GM11168 (cell line): ENCODE measurements at regions not wholly inside any gene's neighbourhood (a gene's known extent, or its start where the extent isn't known, plus 50 kb on each side); places are given as distances from the start of the nearest gene placed in this dataset.

ENCODE experiments used
- in situ Hi-C: fragments of 300-500 bp; cut with MboI; formaldehyde crosslinking; loops from one replicate; pipeline ENCODE4 v1.12.0; 2022; ENCODE audit warnings: low sequenced_read_pairs; ENCODE audit not compliant: unreplicated experiment

GRCh38 chr5:103435136-103435889 lies 127.3 kb downstream of the NUDT12 start:
- in situ Hi-C loops: no loop called here

DNA sequence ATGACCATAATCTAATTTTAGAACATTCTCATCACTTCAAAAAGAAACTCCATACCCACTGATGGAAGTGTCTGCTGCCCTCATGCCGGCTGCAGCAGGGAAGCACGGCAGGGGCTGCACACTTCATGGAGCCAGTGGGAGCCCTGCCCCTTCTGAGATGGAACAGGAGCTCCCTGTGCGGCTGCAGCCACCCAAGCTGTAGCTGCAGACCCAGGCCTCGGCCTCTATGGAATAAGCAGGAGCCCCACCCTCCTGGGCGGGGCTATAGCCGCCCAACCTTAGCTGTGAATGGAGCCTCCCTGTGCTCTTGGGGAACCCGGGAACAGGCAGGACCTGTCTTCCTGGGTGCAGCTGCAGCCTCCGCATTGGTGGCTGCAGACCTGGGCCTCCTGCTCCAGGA lies 128.5 kb downstream of the NUDT12 start:
- in situ Hi-C loops: no loop called here

- in situ Hi-C loops: no loop called here
Measured at GRCh38 chr5:103433211-103433610, 129.4 kb downstream of the NUDT12 start.

DNA sequence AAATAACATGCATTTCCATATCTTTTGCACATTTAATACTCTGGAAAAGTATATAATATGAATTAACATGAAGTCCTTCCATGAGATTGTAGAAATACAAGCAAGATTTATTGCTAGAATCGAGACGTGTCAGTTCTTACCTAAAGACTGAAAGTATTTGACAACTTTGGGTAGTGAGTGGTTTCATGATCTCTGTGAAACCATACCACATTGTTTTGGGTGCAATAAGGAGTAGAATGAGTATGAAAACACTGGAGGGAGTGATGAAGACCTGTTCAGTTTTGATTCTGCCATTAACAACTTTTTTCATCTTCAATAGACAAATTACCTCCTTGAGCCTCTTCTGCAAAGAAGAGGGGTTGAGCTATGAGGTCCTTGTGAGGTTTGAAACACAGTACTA lies 133.7 kb downstream of the NUDT12 start:
- in situ Hi-C loops: no loop called here

GRCh38 chr5:103428411-103428871 lies 134.1 kb downstream of the NUDT12 start:
- in situ Hi-C loops: no loop called here

DNA sequence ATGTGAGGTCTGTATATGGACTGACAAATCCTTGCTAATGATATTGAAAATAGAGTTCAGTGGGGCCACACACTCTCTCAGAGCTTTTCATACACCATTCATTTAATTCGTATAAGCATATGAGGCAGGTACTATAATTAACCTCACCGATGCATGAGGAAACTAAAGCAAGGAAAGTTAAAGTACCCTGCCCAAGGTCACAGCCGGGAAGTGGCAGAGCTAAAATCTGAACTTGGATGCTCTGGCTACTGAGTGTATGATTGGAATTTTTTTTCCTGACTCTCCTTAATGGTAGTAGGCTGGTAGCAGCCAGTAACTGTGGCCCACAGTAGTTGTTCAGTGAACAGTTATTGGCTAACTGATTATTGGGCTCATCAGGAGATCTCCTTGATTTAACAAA lies 135.3 kb downstream of the NUDT12 start:
- in situ Hi-C loops: no loop called here

GRCh38 chr5:103425686-103426454 lies 136.7 kb downstream of the NUDT12 start:
- in situ Hi-C loops: no loop called here

- in situ Hi-C loops: no loop called here
Measured at GRCh38 chr5:103424453-103425205, 138.0 kb downstream of the NUDT12 start.

DNA sequence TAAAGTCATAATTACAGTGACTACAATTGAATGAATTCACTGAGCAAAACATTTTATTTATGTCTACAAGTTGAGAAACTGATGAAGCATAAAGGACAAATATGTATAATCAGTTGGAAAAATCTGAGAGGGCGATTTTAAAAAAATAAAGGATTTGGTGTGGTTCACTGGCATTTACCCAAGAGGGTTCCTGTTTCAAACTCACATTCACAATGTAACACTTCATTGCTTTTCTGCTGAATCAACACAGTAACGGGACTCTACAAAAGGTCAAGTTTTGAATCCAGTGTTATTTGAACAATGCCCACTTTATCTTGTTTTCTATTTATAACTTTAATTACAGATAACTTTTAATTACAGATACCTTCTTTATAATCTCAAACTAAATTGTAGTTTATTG lies 138.6 kb downstream of the NUDT12 start:
- in situ Hi-C loops: no loop called here

GRCh38 chr5:103422756-103423155 lies 139.8 kb downstream of the NUDT12 start:
- in situ Hi-C loops: no loop called here

- in situ Hi-C loops: no loop called here
Measured at GRCh38 chr5:103414604-103415003, 148.0 kb downstream of the NUDT12 start.

GRCh38 chr5:103411711-103412110 lies 150.9 kb downstream of the NUDT12 start:
- in situ Hi-C loops: no loop called here

GRCh38 chr5:103410172-103410571 lies 151.6 kb downstream of the MACIR start:
- in situ Hi-C loops: no loop called here

DNA sequence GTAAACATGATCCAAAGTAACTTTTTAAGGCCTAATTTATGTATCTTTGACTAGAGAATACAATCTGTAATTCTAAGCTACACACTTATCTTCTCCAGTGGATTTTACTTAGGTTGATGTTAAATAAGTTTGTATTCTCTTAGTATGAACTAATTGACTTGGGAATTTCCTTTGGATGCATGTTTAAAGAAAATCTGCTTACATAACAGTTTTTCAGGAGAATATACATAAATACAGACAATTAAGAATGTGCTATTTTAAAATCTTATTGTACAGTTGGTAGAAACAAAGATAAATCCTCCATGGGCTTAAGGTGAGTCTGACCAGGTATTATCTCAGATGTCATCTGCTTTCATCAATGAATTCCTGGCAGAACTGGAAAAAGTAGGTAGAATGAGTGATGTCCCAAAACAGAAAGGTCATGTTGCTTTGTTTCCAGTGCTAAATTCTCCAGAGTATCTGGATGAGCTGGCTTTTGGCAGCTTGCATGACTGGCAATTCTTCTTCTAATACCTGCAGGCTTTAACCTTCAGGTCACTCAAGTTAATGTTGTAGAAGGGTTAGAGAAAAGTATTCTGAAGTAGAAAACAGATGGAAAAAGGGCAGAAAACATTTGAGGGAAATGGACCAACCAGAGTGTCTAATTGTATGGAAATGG lies 150.6 kb downstream of the MACIR start:
- in situ Hi-C loops: no loop called here

- in situ Hi-C loops: no loop called here
Measured at GRCh38 chr5:103408408-103408807, 149.8 kb downstream of the MACIR start.

- in situ Hi-C loops: no loop called here
Measured at GRCh38 chr5:103407402-103407801, 148.8 kb downstream of the MACIR start.

GRCh38 chr5:103404483-103404882 lies 145.9 kb downstream of the MACIR start:
- in situ Hi-C loops: no loop called here

GRCh38 chr5:103402851-103403250 lies 144.3 kb downstream of the MACIR start:
- in situ Hi-C loops: no loop called here

DNA sequence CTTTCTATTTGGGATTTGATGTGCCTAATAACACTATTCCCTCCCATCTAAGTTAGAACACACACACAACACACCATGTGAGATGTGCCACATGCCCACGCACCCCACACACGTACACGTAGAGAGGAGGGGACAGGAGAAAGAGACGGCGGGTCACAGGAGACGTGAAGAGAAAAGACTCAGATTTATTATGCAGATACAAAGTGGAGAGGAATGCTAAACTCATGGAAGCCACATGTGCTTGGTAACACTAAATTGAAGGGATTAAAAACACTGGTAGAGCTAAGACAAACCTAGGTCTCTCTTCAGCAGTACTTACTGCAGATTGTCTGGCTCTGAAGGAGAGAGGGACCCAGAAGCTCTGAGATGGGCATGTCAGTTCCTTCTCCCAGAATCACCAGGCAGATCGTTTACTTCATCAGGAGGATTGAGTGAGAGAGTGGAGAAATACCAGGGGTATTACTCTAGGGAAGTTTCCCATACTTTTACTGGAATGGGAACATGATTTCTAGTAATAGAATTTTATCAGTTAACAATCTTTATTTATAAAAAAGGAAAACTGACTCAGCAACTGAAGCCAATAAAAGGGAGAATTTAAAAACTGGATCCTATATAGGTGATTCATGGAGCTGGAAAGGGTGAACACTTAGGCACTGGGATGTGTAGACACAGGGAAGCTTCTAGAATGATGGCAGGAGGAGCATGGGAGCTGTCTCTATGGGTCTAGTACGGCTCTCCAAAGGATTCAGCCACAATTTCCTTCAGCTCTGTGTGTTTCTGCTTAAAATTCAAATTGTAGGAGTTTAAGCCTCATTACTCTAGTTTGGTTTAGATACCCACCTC lies 139.4 kb downstream of the MACIR start:
- in situ Hi-C loops: no loop called here

- in situ Hi-C loops: no loop called here
Measured at GRCh38 chr5:103394676-103395075, 136.1 kb downstream of the MACIR start.
